ENCODE measurements at regions not wholly inside any gene's neighbourhood (a gene's known extent, or its start where the extent isn't known, plus 50 kb on each side); places are given as distances from the start of the nearest gene placed in this dataset.

DNA sequence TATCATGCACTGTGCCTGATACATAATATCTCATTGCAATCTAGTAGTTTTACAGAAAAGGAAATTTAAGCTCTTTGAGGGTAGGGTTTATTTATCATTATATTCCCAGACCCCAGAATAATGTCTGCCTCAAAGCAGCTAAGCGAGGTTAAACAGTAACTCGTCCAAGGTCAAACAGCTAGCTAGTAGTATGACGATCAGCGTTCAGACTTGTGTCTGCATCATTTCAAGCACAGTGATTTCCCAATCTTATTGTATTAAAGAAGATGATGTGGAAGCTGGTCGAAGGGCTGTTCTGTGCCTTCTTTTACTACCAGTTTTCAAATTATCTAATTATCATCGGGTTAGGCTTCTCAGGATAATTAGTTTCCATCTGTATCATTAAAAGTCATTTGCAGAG is 55.1 kb upstream of the NFIB start:
- DNase-seq, result no peak
- H3K36me3 ChIP-seq, result no peaks in the 10 kb centered on the region
- H3K4me1 ChIP-seq, result peaks cover 3% of the 10 kb centered on the region
- TF ChIP-seq, protein P1, sequence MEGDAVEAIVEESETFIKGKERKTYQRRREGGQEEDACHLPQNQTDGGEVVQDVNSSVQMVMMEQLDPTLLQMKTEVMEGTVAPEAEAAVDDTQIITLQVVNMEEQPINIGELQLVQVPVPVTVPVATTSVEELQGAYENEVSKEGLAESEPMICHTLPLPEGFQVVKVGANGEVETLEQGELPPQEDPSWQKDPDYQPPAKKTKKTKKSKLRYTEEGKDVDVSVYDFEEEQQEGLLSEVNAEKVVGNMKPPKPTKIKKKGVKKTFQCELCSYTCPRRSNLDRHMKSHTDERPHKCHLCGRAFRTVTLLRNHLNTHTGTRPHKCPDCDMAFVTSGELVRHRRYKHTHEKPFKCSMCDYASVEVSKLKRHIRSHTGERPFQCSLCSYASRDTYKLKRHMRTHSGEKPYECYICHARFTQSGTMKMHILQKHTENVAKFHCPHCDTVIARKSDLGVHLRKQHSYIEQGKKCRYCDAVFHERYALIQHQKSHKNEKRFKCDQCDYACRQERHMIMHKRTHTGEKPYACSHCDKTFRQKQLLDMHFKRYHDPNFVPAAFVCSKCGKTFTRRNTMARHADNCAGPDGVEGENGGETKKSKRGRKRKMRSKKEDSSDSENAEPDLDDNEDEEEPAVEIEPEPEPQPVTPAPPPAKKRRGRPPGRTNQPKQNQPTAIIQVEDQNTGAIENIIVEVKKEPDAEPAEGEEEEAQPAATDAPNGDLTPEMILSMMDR (IDR thresholded peaks at IDR 0.05), result no peak
- no peak overlapping the region for H3K4me3 ChIP-seq
- intact Hi-C loops (cut with DNase I), result no loop called here
- no peak for ATAC-seq
- H3K9me3 ChIP-seq, result no peaks in the 10 kb centered on the region
- H3K27me3 ChIP-seq, result no peaks in the 10 kb centered on the region
- no peak overlapping the region for H3K27ac ChIP-seq

DNA sequence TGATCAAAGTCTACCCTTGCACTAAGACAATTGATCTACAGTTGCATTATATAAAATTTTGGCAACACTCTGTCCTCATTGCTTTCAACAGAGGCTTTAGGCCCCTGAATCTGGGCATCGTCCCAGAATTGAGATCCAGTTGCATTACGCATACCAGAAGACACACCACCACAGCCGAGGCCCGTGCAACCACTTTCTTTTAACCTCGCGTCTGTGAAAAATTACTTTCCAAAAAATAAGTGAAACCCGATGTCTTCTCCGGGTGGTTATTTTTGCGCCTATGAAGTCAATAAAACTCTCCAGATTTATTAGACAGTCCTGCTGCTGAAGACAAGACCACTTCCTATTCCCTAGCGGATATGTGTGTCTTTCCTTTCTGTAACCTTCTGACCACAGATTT is 52.1 kb upstream of the NFIB start:
- intact Hi-C loops (cut with DNase I), result no loop called here
- Histone ChIP-seq H3K4me1 (peaks cover 7% of the 10 kb centered on the region), H3K27ac (peak overlapping the region; percentile 37), H3K4me3 (no peak overlapping the region), H3K27me3 (no peaks in the 10 kb centered on the region), H3K36me3 (no peaks in the 10 kb centered on the region), H3K9me3 (no peaks in the 10 kb centered on the region)
- DNase-seq, result no peak
- ATAC-seq, result no peak
- TF ChIP-seq, protein P1 (IDR thresholded peaks at IDR 0.05), result no peak

DNA sequence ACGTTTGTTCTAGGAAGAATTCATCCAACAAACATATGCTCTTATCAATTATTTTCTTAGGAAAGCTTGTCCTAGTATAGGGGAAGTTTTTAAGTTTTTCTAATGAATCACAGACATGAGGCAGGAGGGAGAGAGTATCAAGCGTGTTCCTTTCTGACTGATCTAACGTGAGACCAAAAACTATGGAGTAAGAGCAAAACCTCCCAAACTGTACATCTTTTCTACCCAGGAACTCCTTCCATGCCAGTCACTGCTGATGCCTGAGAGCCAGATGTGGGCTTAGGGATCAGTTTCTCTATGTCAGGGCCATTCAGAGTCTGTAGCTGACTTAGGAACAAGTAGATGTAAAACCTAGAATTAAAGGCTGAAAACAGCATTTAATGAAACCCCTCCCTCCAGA is 51.7 kb upstream of the NFIB start:
- intact Hi-C loops (cut with DNase I), result no loop called here
- TF ChIP-seq, protein P1 (IDR thresholded peaks at IDR 0.05), result no peak
- H3K4me1 ChIP-seq, result peaks cover 7% of the 10 kb centered on the region
- H3K27me3 ChIP-seq, result no peaks in the 10 kb centered on the region
- no peak overlapping the region for H3K4me3 ChIP-seq
- DNase-seq (no peak), ATAC-seq (no peak)
- H3K9me3 ChIP-seq, result no peaks in the 10 kb centered on the region
- H3K36me3 ChIP-seq, result no peaks in the 10 kb centered on the region
- H3K27ac ChIP-seq, result peak overlapping the region; percentile 37

Data from upper lobe of right lung (tissue), 1 donor.